Panc1 (cell line): ENCODE measurements at regions not wholly inside any gene's neighbourhood (a gene's known extent, or its start where the extent isn't known, plus 50 kb on each side); places are given as distances from the start of the nearest gene placed in this dataset.

ENCODE experiments used
- ATAC-seq: fragments of 200-7000 bp; cut with Tn5 transposase; 2 replicates; pipeline ENCODE4 v1.9.1; 2020; ENCODE audit warnings: mild to moderate bottlenecking, moderate library complexity
- BruUV-seq: library from RNA; stranded (reverse); fragments of 400-500 nt; replicated peaks from 2 replicates; lab custom pipeline; 2021; lab: Mats Ljungman, UMichigan
- CTCF ChIA-PET: fragments of 300-600 bp; sonication (Branson Sonifier 250); formaldehyde crosslinking; loops from one replicate; lab custom pipeline; 2022; ENCODE audit warnings: antibody characterized with exemption; lab: Charles Lee
- POLR2A ChIA-PET: fragments of 300-600 bp; sonication (Branson Sonifier 250); formaldehyde crosslinking; loops from one replicate; lab custom pipeline; 2022; ENCODE audit warnings: antibody characterized with exemption; lab: Charles Lee
- DNase-seq: peaks from one replicate; pipeline ENCODE4 v3.0.0-alpha.2; 2010; ENCODE audit warnings: low read depth, low spot score
- H3K27ac ChIP-seq: 2 replicates; pipeline ENCODE4 v1.5.1; 2011; ENCODE audit warnings: mild to moderate bottlenecking, low read length, inconsistent platforms
- H3K27me3 ChIP-seq: fragments of 200-500 bp; sonication (Bioruptor generic); 2 replicates; pipeline ENCODE4 v1.6.0; 2014; ENCODE audit warnings: low read length, inconsistent platforms; ENCODE audit not compliant: control insufficient read depth, insufficient read depth
- H3K36me3 ChIP-seq: fragments of 200-500 bp; sonication (Bioruptor generic); 2 replicates; pipeline ENCODE4 v1.5.1; 2014; ENCODE audit warnings: inconsistent platforms, mild to moderate bottlenecking, low read length, moderate library complexity; ENCODE audit not compliant: control insufficient read depth, insufficient read depth
- H3K4me1 ChIP-seq: 2 replicates; pipeline ENCODE4 v1.5.1; 2011; ENCODE audit warnings: inconsistent platforms, mild to moderate bottlenecking, low read length, moderate library complexity; ENCODE audit not compliant: control insufficient read depth, insufficient read depth
- H3K4me3 ChIP-seq, 2 experiments: 2 replicates each; pipeline ENCODE4 v1.5.1; 2011 to 2012; ENCODE audit warnings: low read depth in 2 of 2, low read length in 2 of 2, mild to moderate bottlenecking in 2 of 2, inconsistent platforms in 1 of 2, moderate library complexity in 1 of 2
- H3K9me3 ChIP-seq: fragments of 200-500 bp; sonication (Bioruptor generic); 2 replicates; pipeline ENCODE4 v1.5.1; 2014; ENCODE audit warnings: low read depth, mild to moderate bottlenecking, inconsistent platforms, low read length, moderate library complexity; ENCODE audit not compliant: control insufficient read depth, insufficient read depth
- POLR2AphosphoS5 ChIP-seq: IDR thresholded peaks from 2 replicates; pipeline ENCODE4 v1.6.1; 2012; ENCODE audit warnings: mild to moderate bottlenecking, low read depth, low read length, moderate library complexity
- SIN3A ChIP-seq: IDR thresholded peaks from 2 replicates; pipeline ENCODE4 v1.6.1; 2012; ENCODE audit warnings: low read depth, mild to moderate bottlenecking, low read length, moderate library complexity, borderline replicate concordance; ENCODE audit not compliant: insufficient read depth
- TCF7L2 ChIP-seq: IDR thresholded peaks from 2 replicates; pipeline ENCODE4 v1.6.1; 2011; ENCODE audit warnings: mild to moderate bottlenecking, low read depth, low read length, inconsistent platforms
- in situ Hi-C: cut with HindIII; loops from 2 replicates; pipeline ENCODE4 v1.10.0; 2016; ENCODE audit warnings: low sequenced_read_pairs, low pct_unique_long_range_greater_than_20kb
- intact Hi-C: fragments of 100-400 bp; cut with micrococcal nuclease; formaldehyde crosslinking; loops from one replicate; pipeline ENCODE4 v1.10.0; 2022; ENCODE audit not compliant: unreplicated experiment
- TF ChIP-seq, protein P1 (sequence below): fragments of 450-650 bp; IDR thresholded peaks from 2 replicates; pipeline ENCODE4 v1.5.1; 2017; ENCODE audit warnings: mild to moderate bottlenecking
- TF ChIP-seq, protein P2 (sequence below), 2 experiments: IDR thresholded peaks; 2 replicates each; pipeline ENCODE4 v1.6.1; 2011 to 2012; ENCODE audit warnings: low read depth in 2 of 2, control low read depth in 1 of 2, low read length in 1 of 2, mild to moderate bottlenecking in 1 of 2, moderate library complexity in 1 of 2; ENCODE audit not compliant: insufficient read depth in 1 of 2

DNA sequence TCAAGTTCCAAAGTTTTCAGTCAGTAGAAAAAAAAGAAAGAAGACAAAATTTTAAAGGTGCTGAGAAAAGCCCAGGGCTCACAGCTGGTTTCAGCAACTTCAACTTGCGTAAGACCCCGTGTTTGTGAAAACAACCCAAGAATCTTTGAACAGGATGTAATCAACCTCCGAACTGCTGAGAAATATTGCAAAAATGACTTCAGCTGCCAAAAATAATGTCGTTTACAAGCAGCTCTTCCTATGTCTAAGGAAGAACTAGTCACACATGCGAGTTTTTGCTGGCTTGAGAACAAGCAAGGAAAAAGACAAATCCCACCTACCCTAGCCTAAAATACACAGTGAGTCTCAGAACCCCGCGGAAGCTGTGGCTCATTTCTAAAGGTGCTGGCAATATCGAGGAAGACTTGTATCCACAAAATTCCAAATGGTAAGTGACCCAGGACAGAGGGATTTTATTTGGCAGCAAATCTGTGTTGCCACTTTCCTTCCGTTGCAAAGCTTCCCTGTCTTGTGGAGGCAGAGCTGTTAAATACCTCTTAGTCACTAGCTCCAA, 59.8 kb upstream of the SLC8A1 start:
- H3K27me3 ChIP-seq, result 0 out of 2 replicates have a peak, but pooled peaks cover 6% of the 10 kb centered on the region
- DNase-seq (no peak), ATAC-seq (no peak)
- CTCF ChIA-PET, result no interaction called here
- TF ChIP-seq, protein P1, sequence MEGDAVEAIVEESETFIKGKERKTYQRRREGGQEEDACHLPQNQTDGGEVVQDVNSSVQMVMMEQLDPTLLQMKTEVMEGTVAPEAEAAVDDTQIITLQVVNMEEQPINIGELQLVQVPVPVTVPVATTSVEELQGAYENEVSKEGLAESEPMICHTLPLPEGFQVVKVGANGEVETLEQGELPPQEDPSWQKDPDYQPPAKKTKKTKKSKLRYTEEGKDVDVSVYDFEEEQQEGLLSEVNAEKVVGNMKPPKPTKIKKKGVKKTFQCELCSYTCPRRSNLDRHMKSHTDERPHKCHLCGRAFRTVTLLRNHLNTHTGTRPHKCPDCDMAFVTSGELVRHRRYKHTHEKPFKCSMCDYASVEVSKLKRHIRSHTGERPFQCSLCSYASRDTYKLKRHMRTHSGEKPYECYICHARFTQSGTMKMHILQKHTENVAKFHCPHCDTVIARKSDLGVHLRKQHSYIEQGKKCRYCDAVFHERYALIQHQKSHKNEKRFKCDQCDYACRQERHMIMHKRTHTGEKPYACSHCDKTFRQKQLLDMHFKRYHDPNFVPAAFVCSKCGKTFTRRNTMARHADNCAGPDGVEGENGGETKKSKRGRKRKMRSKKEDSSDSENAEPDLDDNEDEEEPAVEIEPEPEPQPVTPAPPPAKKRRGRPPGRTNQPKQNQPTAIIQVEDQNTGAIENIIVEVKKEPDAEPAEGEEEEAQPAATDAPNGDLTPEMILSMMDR, result no peak
- TF ChIP-seq TCF7L2 (no peak), SIN3A (no peak), POLR2AphosphoS5 (no peak)
- TF ChIP-seq, protein P2, sequence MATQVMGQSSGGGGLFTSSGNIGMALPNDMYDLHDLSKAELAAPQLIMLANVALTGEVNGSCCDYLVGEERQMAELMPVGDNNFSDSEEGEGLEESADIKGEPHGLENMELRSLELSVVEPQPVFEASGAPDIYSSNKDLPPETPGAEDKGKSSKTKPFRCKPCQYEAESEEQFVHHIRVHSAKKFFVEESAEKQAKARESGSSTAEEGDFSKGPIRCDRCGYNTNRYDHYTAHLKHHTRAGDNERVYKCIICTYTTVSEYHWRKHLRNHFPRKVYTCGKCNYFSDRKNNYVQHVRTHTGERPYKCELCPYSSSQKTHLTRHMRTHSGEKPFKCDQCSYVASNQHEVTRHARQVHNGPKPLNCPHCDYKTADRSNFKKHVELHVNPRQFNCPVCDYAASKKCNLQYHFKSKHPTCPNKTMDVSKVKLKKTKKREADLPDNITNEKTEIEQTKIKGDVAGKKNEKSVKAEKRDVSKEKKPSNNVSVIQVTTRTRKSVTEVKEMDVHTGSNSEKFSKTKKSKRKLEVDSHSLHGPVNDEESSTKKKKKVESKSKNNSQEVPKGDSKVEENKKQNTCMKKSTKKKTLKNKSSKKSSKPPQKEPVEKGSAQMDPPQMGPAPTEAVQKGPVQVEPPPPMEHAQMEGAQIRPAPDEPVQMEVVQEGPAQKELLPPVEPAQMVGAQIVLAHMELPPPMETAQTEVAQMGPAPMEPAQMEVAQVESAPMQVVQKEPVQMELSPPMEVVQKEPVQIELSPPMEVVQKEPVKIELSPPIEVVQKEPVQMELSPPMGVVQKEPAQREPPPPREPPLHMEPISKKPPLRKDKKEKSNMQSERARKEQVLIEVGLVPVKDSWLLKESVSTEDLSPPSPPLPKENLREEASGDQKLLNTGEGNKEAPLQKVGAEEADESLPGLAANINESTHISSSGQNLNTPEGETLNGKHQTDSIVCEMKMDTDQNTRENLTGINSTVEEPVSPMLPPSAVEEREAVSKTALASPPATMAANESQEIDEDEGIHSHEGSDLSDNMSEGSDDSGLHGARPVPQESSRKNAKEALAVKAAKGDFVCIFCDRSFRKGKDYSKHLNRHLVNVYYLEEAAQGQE (IDR thresholded peaks at IDR 0.05; ENCODE audit: insufficient read depth in 1 of 2, low read depth in 2 of 2, low read length in 1 of 2), result no peak
- intact Hi-C loops (no loop called here), in situ Hi-C loops (no loop called here)
- H3K27ac ChIP-seq, result no peak overlapping the region
- BruUV-seq, result no TSS peak
- H3K4me3 ChIP-seq, result no peak overlapping the region
- no peaks in the 10 kb centered on the region for H3K4me1 ChIP-seq
- POLR2A ChIA-PET, result no interaction called here
- no peaks in the 10 kb centered on the region for H3K36me3 ChIP-seq
- no peaks in the 10 kb centered on the region for H3K9me3 ChIP-seq

DNA sequence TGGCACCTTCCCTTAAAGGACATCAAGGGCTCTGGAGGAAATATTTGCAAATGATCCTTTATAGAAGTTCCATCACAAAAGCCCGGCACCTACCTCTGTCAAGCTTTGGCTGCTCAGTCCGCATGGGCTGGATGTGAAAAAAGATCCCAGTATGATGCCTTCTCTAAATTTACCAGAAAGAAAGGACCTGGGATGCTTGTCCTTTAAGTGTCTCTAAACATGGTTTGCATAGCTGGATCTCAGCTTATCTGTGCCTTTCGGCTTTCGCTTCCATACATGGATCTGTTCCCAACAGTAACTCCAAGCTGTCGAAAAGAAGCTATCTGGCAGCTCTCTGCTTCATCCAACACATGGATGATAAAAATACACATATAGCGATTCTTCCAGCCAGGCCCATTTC, 60.4 kb upstream of the SLC8A1 start:
- 0 out of 2 replicates have a peak, but pooled peaks cover 6% of the 10 kb centered on the region for H3K27me3 ChIP-seq
- in situ Hi-C loops, result no loop called here
- no peaks in the 10 kb centered on the region for H3K9me3 ChIP-seq
- no peak overlapping the region for H3K27ac ChIP-seq
- ATAC-seq, result no peak
- H3K4me3 ChIP-seq, result no peak overlapping the region
- ChIA-PET POLR2A (no interaction called here), CTCF (no interaction called here)
- no TSS peak for BruUV-seq
- intact Hi-C loops, result no loop called here
- no peak for DNase-seq
- TF ChIP-seq SIN3A (no peak), TCF7L2 (no peak), POLR2AphosphoS5 (no peak)
- TF ChIP-seq, protein P1, result no peak
- no peaks in the 10 kb centered on the region for H3K36me3 ChIP-seq
- no peaks in the 10 kb centered on the region for H3K4me1 ChIP-seq
